Omental fat pad (tissue), 3 donors: ENCODE measurements at regions not wholly inside any gene's neighbourhood (a gene's known extent, or its start where the extent isn't known, plus 50 kb on each side); places are given as distances from the start of the nearest gene placed in this dataset.
"Not testable (repeated sequence)": the region's sequence is repeated elsewhere in the genome, so short reads cannot be mapped to it uniquely, and the experiment has no call there.

Experiments used
- ATAC-seq: fragments of 150-250 bp; one replicate; pipeline ENCODE4 v1.9.1; 2016; ENCODE audit warnings: mild to moderate bottlenecking, moderate library complexity; ENCODE audit not compliant: low FRiP score
- DNase-seq: peaks from one replicate; pipeline ENCODE4 v3.0.0-alpha.2; 2019; ENCODE audit warnings: low spot score
- TF ChIP-seq, protein P1 (sequence below), 3 donors: fragments of 450-650 bp; IDR thresholded peaks; one replicate each; pipeline ENCODE4 v1.5.1; 2016 to 2017; ENCODE audit warnings: antibody characterized with exemption in 3 of 3, mild to moderate bottlenecking in 3 of 3, moderate library complexity in 2 of 3

DNA sequence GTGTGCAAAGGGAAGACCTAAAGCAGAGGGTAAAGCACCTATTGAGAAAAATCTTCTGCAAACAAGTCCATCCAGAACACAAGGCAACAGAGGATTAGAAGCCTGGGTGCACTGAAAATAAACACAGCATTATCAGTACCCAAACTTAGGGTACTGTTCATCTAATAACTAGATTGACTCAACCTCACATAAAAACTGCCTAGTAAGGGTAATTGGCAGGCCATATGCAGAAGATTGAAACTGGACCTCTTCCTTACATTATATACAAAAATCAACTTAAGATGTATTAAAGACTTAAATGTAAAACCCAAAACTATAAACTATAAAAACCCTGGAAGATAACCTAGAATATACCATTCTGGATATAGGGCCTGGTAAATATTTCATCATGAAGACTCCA, 91.2 kb upstream of the SIRPG start:
- ATAC-seq = no peak
- TF ChIP-seq, protein P1, sequence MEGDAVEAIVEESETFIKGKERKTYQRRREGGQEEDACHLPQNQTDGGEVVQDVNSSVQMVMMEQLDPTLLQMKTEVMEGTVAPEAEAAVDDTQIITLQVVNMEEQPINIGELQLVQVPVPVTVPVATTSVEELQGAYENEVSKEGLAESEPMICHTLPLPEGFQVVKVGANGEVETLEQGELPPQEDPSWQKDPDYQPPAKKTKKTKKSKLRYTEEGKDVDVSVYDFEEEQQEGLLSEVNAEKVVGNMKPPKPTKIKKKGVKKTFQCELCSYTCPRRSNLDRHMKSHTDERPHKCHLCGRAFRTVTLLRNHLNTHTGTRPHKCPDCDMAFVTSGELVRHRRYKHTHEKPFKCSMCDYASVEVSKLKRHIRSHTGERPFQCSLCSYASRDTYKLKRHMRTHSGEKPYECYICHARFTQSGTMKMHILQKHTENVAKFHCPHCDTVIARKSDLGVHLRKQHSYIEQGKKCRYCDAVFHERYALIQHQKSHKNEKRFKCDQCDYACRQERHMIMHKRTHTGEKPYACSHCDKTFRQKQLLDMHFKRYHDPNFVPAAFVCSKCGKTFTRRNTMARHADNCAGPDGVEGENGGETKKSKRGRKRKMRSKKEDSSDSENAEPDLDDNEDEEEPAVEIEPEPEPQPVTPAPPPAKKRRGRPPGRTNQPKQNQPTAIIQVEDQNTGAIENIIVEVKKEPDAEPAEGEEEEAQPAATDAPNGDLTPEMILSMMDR (IDR thresholded peaks at IDR 0.05) = no peak
- DNase-seq = no peak

GRCh38 chr20:1747953-1748577, 90.5 kb upstream of the SIRPG start:
- TF ChIP-seq, protein P1 (IDR thresholded peaks at IDR 0.05) = no peak
- ATAC-seq (no peak), DNase-seq (no peak)

- DNase-seq, ATAC-seq: not testable (repeated sequence)
These were observed 84.5 kb upstream of the SIRPG start for GRCh38 chr20:1742049-1742434.

GRCh38 chr20:1741309-1742048, 83.9 kb upstream of the SIRPG start:
- no peak for ATAC-seq
- DNase-seq = no peak
- TF ChIP-seq, protein P1 (IDR thresholded peaks at IDR 0.05) = no peak

DNA sequence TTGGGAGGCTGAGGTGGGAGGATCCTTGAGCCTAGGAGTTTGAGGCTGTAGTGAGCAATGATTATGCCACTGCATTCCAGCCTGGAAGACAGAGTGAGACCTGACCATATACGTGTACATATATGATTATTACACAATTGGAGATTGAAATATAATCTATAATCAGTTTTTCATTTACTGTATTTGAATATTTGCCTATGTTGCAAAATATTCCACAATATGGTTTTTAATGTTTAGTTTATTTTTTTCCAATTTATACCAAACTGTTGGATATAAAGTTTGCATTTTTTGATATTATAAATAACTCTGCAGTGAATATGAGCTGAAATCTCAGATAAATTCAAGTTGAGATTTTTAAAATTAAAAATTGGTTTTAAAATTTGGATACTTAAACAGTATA, 79.6 kb upstream of the SIRPG start:
- no peak for ATAC-seq
- TF ChIP-seq, protein P1 (IDR thresholded peaks at IDR 0.05) = no peak

GRCh38 chr20:1735417-1736089, 78.0 kb upstream of the SIRPG start:
- no peak for DNase-seq
- no peak for ATAC-seq
- TF ChIP-seq, protein P1 (IDR thresholded peaks at IDR 0.05) = no peak

More for the DNA sequence above, 79.6 kb upstream of the SIRPG start:
- DNase-seq = no peak

- DNase-seq = no peak
- ATAC-seq = no peak
- TF ChIP-seq, protein P1 (IDR thresholded peaks at IDR 0.05) = no peak
These were observed 76.8 kb upstream of the SIRPG start for GRCh38 chr20:1734269-1734858.

GRCh38 chr20:1731828-1732375, 74.3 kb upstream of the SIRPG start:
- not testable (repeated sequence) for DNase-seq, ATAC-seq

DNA sequence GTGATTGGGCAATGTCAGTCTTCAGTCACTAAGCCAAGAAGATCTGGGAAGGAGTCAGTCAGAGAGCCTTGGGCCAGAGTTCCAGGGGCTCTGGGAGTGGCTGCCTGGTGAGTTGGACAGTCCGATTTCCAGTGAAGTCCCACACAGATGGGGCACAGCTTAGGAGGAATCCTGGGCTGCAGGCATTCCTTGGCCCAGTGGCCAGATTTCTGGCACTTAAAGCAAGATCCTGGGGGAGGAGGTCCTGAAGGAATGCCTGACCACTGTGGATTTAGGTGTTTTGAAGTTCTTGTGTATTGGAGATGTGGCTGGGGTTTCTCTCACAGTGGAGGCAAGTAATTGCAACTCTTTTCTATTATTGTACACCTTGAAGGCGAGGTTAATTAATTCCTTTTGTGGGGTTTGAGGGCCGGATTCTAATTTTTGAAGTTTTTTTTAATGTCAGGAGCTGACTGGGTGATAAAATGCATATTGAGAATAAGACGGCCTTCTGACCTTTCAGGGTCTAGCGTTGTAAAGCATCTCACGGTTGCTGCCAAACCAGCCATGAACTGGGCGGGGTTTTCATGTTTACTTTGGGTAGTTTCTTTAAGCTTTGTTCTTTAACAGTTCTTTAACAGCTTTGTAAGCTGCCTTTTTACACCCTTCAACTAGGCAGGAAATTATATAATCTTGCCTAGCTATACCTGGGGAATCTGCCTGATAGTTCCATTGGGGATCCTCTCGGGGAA, 73.6 kb upstream of the SIRPG start:
- DNase-seq, ATAC-seq: not testable (repeated sequence)

GRCh38 chr20:1727303-1727702, 69.7 kb upstream of the SIRPG start:
- not testable (repeated sequence) for DNase-seq, ATAC-seq
